Muscle layer of duodenum (tissue), 2 donors: ENCODE measurements at regions not wholly inside any gene's neighbourhood (a gene's known extent, or its start where the extent isn't known, plus 50 kb on each side); places are given as distances from the start of the nearest gene placed in this dataset.

ENCODE experiments used
- H3K27ac ChIP-seq: one replicate; pipeline ENCODE4 v1.7.0; 2013; ENCODE audit warnings: mild to moderate bottlenecking, low read length
- H3K27me3 ChIP-seq: one replicate; pipeline ENCODE4 v1.7.0; 2013; ENCODE audit warnings: low read depth, mild to moderate bottlenecking, control low read depth, low read length
- H3K36me3 ChIP-seq, 2 donors: one replicate each; pipeline ENCODE4 v1.7.0; 2013; ENCODE audit warnings: low read length in 2 of 2, control low read depth in 1 of 2, mild to moderate bottlenecking in 1 of 2; ENCODE audit not compliant: insufficient read depth in 2 of 2, control insufficient read depth in 1 of 2
- H3K4me1 ChIP-seq, 2 donors: one replicate each; pipeline ENCODE4 v1.7.0; 2013; ENCODE audit warnings: low read length in 2 of 2, mild to moderate bottlenecking in 2 of 2, control low read depth in 1 of 2, moderate library complexity in 1 of 2; ENCODE audit not compliant: insufficient read depth in 2 of 2, control insufficient read depth in 1 of 2
- H3K4me3 ChIP-seq, 2 donors: one replicate each; pipeline ENCODE4 v1.7.0; 2013; ENCODE audit warnings: low read length in 2 of 2, low read depth in 1 of 2, mild to moderate bottlenecking in 1 of 2
- H3K9me3 ChIP-seq, 2 donors: one replicate each; pipeline ENCODE4 v1.7.0; 2013; ENCODE audit warnings: low read length in 2 of 2, control low read depth in 1 of 2, mild to moderate bottlenecking in 1 of 2; ENCODE audit not compliant: control insufficient read depth in 1 of 2
- donor health status: healthy.

DNA sequence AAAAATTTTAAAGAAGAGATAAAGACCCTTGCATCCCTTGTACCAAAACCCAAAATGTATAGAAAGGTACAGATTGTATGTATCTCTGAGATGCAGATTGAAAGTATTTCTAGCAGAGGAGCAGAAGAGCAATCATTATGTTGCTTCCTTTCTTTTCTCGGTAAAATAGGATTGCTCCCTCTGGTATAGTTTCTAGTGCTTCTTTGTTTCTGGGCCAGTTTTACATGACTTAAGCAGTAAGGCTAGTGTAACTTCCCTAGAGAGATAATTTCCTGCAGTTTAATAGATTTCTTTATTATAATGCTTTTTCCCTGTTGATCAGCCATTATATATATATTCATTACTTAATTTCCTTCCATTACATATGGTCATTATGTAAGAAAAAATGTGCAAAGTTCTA is 496.2 kb upstream of the RGS18 start:
- Histone ChIP-seq H3K36me3 (no peaks in the 10 kb centered on the region), H3K27me3 (no peaks in the 10 kb centered on the region), H3K4me1 (no peaks in the 10 kb centered on the region), H3K27ac (no peak overlapping the region), H3K4me3 (no peak overlapping the region), H3K9me3 (no peaks in the 10 kb centered on the region)

- no peaks in the 10 kb centered on the region for H3K4me1 ChIP-seq
- no peak overlapping the region for H3K27ac ChIP-seq
- no peaks in the 10 kb centered on the region for H3K27me3 ChIP-seq
- H3K36me3 ChIP-seq, result no peaks in the 10 kb centered on the region
- no peak overlapping the region for H3K4me3 ChIP-seq
- no peaks in the 10 kb centered on the region for H3K9me3 ChIP-seq
Observed at GRCh38 chr1:191662746-191663145, 495.5 kb upstream of the RGS18 start.

DNA sequence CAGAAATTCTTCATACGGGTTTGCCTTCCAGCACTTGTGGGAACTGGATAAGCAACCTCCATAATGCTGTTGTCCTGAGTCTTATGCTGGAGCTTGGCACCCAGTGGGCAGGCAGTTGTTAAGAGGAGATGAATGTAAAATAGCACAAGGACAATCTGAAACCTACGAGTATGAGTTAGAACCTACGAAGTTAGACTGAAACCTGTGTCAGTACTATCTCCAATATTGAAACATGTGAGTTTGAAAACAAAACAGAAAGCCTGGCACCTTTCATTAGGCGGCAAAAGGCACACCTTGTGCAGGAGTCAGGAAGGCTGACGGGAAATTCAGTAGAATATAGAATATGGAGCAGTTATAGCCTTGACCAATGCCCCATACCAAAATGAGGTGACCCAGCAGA is 489.7 kb upstream of the RGS18 start:
- H3K27me3 ChIP-seq, result no peaks in the 10 kb centered on the region
- no peak overlapping the region for H3K4me3 ChIP-seq

DNA sequence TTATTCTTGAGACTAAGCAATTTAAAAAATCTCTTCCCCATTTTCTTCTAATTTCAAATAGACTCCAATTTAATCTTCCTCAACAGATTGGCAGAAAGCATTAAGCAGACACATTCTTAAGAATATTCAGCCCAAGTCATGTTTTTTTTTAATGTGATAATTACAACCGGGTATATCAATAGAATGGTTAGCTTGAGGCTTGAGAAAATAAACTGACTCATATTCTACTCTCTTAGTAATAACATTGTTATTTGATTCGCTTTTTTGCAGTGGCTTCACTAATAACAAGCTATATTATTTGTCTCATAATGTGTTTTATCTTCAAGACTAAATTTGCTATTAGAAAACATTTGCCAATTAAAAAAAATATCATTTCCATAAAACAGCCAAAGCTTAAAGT is 488.6 kb upstream of the RGS18 start:
- Histone ChIP-seq H3K27me3 (no peaks in the 10 kb centered on the region), H3K27ac (no peak overlapping the region), H3K36me3 (no peaks in the 10 kb centered on the region), H3K9me3 (no peaks in the 10 kb centered on the region), H3K4me3 (no peak overlapping the region), H3K4me1 (no peaks in the 10 kb centered on the region)

More for the DNA sequence above, 489.7 kb upstream of the RGS18 start:
- Histone ChIP-seq H3K9me3 (no peaks in the 10 kb centered on the region), H3K36me3 (no peaks in the 10 kb centered on the region), H3K27ac (no peak overlapping the region), H3K4me1 (no peaks in the 10 kb centered on the region)

DNA sequence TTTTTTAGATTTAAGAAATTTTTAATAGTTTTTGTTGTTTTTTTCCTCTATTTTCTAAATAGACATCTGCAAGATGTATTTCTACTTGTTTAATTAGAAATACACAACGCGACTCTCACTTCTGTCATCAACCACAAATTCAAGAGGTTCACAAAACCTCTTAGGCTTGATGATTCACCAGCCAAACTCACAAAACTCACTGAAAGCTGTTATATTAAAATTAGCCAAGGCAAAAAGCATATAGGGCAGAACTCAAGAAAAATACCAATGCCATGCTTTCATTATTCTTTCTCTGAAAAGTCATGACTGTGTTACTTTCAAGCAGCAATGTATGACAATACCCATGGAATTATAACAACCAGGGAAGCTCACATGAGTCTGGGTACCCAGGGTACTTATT is 487.0 kb upstream of the RGS18 start:
- Histone ChIP-seq H3K27me3 (no peaks in the 10 kb centered on the region), H3K27ac (no peak overlapping the region), H3K36me3 (no peaks in the 10 kb centered on the region), H3K4me3 (no peak overlapping the region), H3K9me3 (no peaks in the 10 kb centered on the region), H3K4me1 (peaks cover 0 to 3% of the 10 kb centered on the region in 2 donors)

GRCh38 chr1:191674626-191675179 is 483.6 kb upstream of the RGS18 start:
- Histone ChIP-seq H3K36me3 (no peaks in the 10 kb centered on the region), H3K9me3 (no peaks in the 10 kb centered on the region), H3K27ac (no peak overlapping the region), H3K4me3 (no peak overlapping the region), H3K4me1 (peaks cover 0 to 3% of the 10 kb centered on the region in 2 donors), H3K27me3 (no peaks in the 10 kb centered on the region)

- no peak overlapping the region for H3K4me3 ChIP-seq
- H3K4me1 ChIP-seq, result peaks cover 0 to 3% of the 10 kb centered on the region in 2 donors
- H3K36me3 ChIP-seq, result no peaks in the 10 kb centered on the region
- no peak overlapping the region for H3K27ac ChIP-seq
- H3K9me3 ChIP-seq, result no peaks in the 10 kb centered on the region
- no peaks in the 10 kb centered on the region for H3K27me3 ChIP-seq
Observed at GRCh38 chr1:191675856-191676783, 482.1 kb upstream of the RGS18 start.

GRCh38 chr1:191685669-191686068 is 472.6 kb upstream of the RGS18 start:
- Histone ChIP-seq H3K27me3 (no peaks in the 10 kb centered on the region), H3K36me3 (no peaks in the 10 kb centered on the region), H3K4me1 (no peaks in the 10 kb centered on the region), H3K27ac (no peak overlapping the region), H3K4me3 (no peak overlapping the region), H3K9me3 (no peaks in the 10 kb centered on the region)

- Histone ChIP-seq H3K27ac (no peak overlapping the region), H3K36me3 (no peaks in the 10 kb centered on the region), H3K4me1 (no peaks in the 10 kb centered on the region), H3K9me3 (no peaks in the 10 kb centered on the region), H3K27me3 (no peaks in the 10 kb centered on the region), H3K4me3 (no peak overlapping the region)
Observed at GRCh38 chr1:191687721-191688120, 470.5 kb upstream of the RGS18 start.

GRCh38 chr1:191690931-191691330 is 467.3 kb upstream of the RGS18 start:
- Histone ChIP-seq H3K9me3 (no peaks in the 10 kb centered on the region), H3K27me3 (no peaks in the 10 kb centered on the region), H3K27ac (no peak overlapping the region), H3K36me3 (no peaks in the 10 kb centered on the region), H3K4me3 (no peak overlapping the region), H3K4me1 (no peaks in the 10 kb centered on the region)

DNA sequence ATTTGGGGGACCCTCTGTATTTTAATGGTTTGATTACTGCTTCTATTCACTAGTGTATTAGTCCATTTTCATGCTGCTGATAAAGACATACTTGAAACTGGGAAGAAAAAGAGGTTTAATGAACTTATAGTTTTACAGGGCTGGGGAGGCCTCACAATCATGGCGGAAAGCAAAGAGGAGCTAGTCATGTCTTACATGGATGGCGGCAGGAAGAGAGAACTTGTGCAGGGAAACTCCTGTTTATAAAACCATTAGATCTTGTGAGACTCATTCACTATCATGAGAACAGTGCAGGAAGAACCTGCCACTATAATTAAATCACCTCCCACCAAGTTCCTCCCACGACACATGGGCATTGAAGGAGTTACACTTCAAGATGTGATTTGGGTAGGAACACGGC is 464.5 kb upstream of the RGS18 start:
- Histone ChIP-seq H3K36me3 (no peaks in the 10 kb centered on the region), H3K27me3 (no peaks in the 10 kb centered on the region), H3K27ac (no peak overlapping the region), H3K4me1 (no peaks in the 10 kb centered on the region), H3K4me3 (no peak overlapping the region), H3K9me3 (no peaks in the 10 kb centered on the region)
